Skeletal muscle satellite cell (primary cell): ENCODE measurements at regions not wholly inside any gene's neighbourhood (a gene's known extent, or its start where the extent isn't known, plus 50 kb on each side); places are given as distances from the start of the nearest gene placed in this dataset.

Experiments
- H3K27me3 ChIP-seq: 2 replicates; pipeline ENCODE4 v1.7.0; 2013; ENCODE audit warnings: low read length; ENCODE audit not compliant: control insufficient read depth, insufficient read depth
- H3K36me3 ChIP-seq: 2 replicates; pipeline ENCODE4 v1.7.0; 2013; ENCODE audit warnings: mild to moderate bottlenecking, control low read depth, low read length; ENCODE audit not compliant: insufficient read depth
- H3K4me1 ChIP-seq: 2 replicates; pipeline ENCODE4 v1.7.0; 2013; ENCODE audit warnings: low read length; ENCODE audit not compliant: control insufficient read depth, insufficient read depth
- H3K4me2 ChIP-seq: 2 replicates; pipeline ENCODE4 v1.7.0; 2013; ENCODE audit warnings: mild to moderate bottlenecking, low read length
- H3K4me3 ChIP-seq: 2 replicates; pipeline ENCODE4 v1.7.0; 2013; ENCODE audit warnings: low read length
- H3K9ac ChIP-seq: 2 replicates; pipeline ENCODE4 v1.7.0; 2013; ENCODE audit warnings: mild to moderate bottlenecking, low read depth, low read length, moderate library complexity
- H3K9me3 ChIP-seq: replicated peaks from 2 replicates; pipeline ENCODE4 v1.7.0; 2013; ENCODE audit warnings: mild to moderate bottlenecking, control low read depth, low read length

DNA sequence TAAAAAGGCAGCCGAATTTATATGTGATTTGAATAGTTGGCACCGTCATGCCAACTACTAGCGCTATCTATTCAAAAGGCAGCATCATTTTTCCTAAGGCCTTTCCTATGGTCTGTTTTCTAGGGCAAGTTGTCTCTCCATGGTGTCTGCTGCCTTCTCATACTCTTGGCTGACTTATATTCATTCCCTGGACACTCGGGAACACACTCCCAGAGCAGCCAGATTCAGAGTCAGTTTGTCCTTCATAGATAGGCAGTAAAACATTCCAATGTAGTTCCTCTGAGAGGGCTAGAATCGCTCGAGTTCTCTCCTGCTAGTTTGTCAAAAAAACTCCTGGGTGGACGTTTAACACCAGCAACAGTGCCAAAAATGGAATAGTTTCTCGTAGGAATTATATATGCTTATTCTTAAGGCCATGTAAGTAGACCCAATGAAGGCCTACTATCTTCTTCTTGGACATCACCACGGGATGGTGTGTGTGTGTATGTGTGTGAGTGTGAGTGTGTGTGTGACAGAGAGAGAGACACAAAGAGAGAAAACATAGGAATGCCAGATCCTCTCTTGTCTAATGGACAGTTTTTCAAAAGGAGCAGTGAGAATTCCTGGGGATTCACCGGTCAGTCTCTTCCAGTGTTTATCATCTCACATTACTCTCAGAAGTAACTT lies 129.3 kb upstream of the CTAGE1 start:
- no peak overlapping the region for H3K9ac ChIP-seq
- H3K4me3 ChIP-seq, result no peak overlapping the region
- no peaks in the 10 kb centered on the region for H3K36me3 ChIP-seq
- H3K9me3 ChIP-seq, result no peaks in the 10 kb centered on the region
- no peak overlapping the region for H3K4me2 ChIP-seq
- H3K27me3 ChIP-seq, result no peaks in the 10 kb centered on the region
- no peaks in the 10 kb centered on the region for H3K4me1 ChIP-seq

DNA sequence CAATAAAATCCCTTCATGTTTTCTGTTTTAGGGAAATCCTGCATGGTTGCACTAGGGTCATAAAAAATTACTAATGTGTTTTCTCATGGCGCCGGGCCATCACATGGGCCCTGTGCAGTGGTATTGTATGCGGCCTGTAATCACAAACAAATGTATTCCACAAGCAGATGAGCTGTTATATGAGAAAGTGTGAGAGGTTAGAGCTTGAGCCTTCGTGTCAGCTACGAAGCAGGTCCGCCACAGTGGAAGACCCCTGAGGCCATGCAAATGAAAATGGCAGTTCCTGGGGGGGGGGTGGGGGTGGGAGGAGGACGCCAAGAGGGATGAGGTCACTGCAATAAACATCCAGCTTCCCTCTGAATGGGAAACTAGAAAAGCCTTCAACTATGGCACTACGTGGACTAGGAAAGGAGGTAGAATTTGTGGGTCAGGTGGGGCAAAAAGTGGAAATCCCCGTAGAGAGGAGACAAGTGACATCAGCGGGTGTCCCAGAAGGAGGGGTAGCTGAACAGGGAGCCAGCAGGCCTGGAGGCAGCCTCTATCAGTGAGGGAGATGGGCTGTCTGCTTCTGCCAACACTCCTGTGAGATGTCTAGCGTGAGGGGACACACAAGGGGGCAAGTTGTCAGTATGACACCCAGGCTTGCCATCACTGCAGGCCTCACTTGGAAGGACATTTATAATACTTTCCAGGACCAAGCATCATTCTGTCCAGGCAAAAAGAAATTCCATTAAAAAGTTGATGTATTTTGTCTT lies 130.3 kb upstream of the CTAGE1 start:
- Histone ChIP-seq H3K9me3 (no peaks in the 10 kb centered on the region), H3K4me3 (no peak overlapping the region), H3K9ac (no peak overlapping the region), H3K4me1 (no peaks in the 10 kb centered on the region), H3K27me3 (no peaks in the 10 kb centered on the region), H3K36me3 (no peaks in the 10 kb centered on the region), H3K4me2 (no peak overlapping the region)

DNA sequence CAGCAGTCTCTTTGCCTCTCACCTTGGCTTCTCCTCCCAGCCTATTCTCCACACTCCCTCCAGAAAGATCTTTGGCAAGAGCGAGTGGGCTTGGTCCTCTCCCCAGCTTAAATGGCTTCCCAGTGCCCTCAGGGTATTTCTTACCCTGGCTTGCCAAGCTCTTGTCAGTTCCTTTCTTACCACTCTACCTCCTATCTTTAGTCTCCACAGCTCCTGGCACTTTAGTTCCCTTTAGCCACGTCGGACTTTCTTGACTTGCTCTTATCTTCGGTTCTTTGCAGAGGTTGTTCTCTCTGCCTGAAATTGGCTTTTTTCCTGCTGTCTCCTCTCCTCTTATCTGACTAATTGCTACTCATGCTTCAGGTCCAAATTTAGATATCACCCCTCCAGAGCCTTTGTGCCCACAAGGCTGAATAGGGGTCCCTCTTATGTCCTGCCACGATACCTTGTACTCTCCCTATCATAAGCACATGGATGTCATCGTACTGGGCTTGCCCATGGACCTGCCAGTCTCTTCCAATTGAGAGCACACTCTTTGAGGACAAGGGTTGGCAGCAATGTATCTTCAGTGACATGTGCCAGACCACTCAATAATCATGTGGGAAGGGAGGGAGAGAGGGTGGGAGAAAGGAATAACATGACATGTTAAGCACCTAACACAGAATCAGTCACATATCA lies 131.7 kb upstream of the CTAGE1 start:
- Histone ChIP-seq H3K36me3 (no peaks in the 10 kb centered on the region), H3K27me3 (no peaks in the 10 kb centered on the region), H3K4me2 (no peak overlapping the region), H3K4me3 (no peak overlapping the region), H3K4me1 (no peaks in the 10 kb centered on the region), H3K9ac (no peak overlapping the region), H3K9me3 (no peaks in the 10 kb centered on the region)

DNA sequence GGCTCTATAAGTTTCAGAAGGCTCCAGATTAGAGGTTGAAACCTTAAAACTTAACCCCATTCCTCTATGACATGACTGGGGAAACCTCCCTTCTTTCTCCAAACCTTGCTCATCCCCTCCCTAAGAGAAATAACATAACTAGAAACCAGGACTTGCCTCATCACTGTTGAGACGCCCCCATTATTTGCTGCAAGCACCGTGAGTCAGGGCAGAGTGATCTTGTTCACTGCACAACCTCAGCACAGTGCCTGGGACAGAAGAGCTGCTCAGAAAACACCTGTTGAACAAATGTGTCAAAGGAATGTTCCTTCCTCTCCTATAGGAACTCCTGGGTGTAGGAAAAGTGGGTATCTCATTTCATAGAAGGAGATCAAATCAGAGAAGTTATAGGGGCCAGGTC lies 132.7 kb upstream of the CTAGE1 start:
- H3K4me1 ChIP-seq, result no peaks in the 10 kb centered on the region
- no peaks in the 10 kb centered on the region for H3K9me3 ChIP-seq
- H3K9ac ChIP-seq, result no peak overlapping the region
- H3K27me3 ChIP-seq, result no peaks in the 10 kb centered on the region
- no peak overlapping the region for H3K4me2 ChIP-seq
- H3K4me3 ChIP-seq, result no peak overlapping the region
- H3K36me3 ChIP-seq, result no peaks in the 10 kb centered on the region

DNA sequence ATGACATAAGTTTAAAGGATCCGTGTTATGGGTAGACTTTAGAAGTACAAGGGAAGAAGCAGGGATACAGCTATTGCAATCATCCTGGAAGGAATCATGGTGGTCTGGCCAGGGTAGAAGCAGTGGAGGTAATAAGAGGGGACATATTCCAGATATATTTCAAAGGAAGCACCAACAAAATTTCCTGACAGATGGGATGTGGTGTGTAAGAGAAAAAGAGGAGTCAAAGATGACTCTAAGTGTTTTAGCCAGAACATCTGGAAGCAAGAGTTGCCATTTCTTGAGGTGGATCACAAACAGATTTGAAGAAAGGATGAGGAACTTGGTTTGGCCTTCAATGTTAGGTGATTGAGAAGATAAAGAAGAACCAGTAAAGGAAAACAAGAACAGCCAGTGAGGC lies 133.1 kb upstream of the CTAGE1 start:
- Histone ChIP-seq H3K4me1 (no peaks in the 10 kb centered on the region), H3K4me3 (no peak overlapping the region), H3K9me3 (no peaks in the 10 kb centered on the region), H3K4me2 (no peak overlapping the region), H3K36me3 (no peaks in the 10 kb centered on the region), H3K9ac (no peak overlapping the region), H3K27me3 (no peaks in the 10 kb centered on the region)

DNA sequence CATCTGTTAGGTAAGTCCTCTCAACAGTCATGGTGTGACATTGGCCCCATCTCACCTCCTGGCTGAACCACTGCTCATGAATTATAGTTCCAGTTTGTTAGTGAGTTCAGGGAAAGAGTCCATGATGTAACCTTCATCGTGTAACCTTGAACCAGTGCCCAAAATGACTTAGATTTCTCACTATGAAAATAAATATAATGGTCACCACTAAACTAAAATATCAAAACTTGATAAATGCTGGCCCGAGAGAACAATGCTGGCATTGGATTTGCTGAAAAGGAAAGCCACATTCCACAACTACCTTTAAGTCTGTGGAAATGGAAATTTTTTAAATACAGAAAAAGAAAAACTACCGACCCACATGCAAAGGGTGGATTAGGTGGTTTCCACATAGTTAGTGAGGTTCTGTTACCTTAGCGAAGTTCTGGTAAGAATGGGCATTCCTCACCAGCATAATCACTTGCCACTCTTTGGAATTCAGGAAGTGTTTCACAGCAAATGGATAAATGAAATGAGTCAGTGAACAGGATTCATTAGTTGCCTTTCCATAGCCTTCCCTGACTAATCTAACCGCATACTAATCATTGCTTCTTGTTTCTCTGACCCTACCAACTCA lies 133.9 kb upstream of the CTAGE1 start:
- Histone ChIP-seq H3K36me3 (no peaks in the 10 kb centered on the region), H3K4me1 (no peaks in the 10 kb centered on the region), H3K9me3 (no peaks in the 10 kb centered on the region), H3K9ac (no peak overlapping the region), H3K4me3 (no peak overlapping the region), H3K4me2 (no peak overlapping the region), H3K27me3 (no peaks in the 10 kb centered on the region)

DNA sequence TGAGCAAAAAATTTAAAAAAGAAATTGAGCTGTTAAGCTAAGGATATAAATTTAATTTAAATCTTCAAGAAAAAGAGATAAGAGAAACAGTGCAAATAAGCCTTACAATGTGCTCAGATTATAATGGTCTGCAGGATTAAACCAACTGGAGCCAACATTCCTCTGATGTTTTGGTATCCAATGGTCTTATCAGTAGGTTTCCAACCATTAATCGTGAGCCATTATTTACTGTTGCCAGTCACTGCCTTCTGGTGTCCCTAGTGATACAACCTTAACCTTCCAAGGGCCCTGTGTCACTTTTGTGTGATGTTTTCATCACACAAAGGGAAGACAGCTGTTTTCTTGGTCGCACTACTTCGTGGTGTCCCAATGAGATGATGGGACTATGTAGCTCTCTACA lies 134.5 kb upstream of the CTAGE1 start:
- Histone ChIP-seq H3K36me3 (no peaks in the 10 kb centered on the region), H3K4me3 (no peak overlapping the region), H3K9me3 (no peaks in the 10 kb centered on the region), H3K4me2 (no peak overlapping the region), H3K4me1 (no peaks in the 10 kb centered on the region), H3K9ac (no peak overlapping the region), H3K27me3 (no peaks in the 10 kb centered on the region)

DNA sequence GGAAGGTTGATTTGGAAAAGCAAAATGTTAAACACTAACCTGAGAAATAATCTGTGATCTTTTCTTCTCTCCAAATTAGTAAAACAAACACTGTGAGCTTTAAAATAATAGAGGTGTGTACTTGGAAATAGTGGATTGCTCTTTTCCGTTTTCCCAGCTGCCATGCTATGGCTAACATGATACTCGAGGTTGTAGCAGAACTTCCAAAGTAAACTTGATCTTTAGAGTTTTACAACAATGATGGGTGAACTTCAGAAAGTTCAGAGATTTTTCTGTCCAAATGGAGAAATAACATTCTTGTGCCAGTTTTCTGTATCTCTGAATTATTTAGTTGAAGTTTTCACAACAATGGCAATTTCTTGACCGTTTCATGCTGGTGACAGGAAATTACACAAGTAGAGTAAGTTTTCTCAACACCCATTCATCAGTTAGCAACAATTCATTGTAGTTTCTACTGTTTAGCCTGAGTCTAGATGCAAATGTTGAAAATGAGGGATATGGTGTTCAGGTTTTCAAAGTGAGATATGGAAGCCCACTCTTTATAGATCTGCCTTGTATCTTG lies 135.3 kb upstream of the CTAGE1 start:
- H3K36me3 ChIP-seq, result no peaks in the 10 kb centered on the region
- H3K9ac ChIP-seq, result no peak overlapping the region
- H3K9me3 ChIP-seq, result no peaks in the 10 kb centered on the region
- no peak overlapping the region for H3K4me2 ChIP-seq
- H3K4me3 ChIP-seq, result no peak overlapping the region
- H3K27me3 ChIP-seq, result no peaks in the 10 kb centered on the region
- no peaks in the 10 kb centered on the region for H3K4me1 ChIP-seq

DNA sequence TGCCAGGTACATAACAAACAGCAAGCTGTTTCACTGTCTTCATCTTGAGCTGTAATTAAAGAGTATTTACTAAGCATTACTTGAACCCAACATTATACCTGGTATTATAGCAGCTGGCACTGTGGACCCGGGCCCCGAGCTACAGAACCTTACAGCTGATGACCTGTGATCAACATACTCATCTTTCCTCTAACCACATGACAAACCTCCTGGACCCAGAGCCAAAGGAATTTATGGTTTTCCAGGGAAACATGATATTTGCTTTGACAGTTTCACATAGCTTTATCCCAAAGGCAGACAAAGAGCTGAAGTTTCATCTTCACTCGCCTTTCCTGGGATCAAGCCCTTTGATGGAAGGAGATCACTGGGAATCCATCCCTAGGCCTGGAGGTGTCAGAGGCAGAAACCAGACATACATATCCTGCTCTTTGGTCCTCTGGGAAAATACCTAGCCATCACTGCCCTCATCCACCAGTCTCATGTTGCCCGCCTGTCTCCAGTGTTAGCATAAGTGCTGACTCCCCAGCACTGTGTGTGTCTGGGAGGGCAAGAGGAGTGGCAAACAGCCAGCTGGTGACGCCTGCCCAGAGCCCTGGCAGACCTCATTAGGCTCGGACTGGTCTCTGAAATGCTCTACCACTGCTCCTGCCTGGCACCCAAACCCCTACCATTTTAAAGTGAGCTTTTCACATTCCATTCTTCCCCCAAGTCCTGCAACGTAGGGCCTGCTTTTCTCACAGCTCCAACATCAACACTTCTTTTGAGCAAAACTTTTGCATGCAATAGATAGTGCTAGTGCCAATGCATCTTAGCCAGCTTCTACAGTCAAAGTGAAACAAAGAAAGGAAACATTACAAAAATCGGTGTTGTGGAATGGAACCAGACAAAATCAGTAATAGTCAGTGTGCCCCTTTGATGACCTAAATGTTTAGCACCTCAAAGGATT lies 138.8 kb upstream of the CTAGE1 start:
- Histone ChIP-seq H3K4me3 (no peak overlapping the region), H3K4me1 (peaks cover 6% of the 10 kb centered on the region), H3K9me3 (no peaks in the 10 kb centered on the region), H3K9ac (no peak overlapping the region), H3K27me3 (peaks cover 11% of the 10 kb centered on the region), H3K4me2 (no peak overlapping the region), H3K36me3 (no peaks in the 10 kb centered on the region)

DNA sequence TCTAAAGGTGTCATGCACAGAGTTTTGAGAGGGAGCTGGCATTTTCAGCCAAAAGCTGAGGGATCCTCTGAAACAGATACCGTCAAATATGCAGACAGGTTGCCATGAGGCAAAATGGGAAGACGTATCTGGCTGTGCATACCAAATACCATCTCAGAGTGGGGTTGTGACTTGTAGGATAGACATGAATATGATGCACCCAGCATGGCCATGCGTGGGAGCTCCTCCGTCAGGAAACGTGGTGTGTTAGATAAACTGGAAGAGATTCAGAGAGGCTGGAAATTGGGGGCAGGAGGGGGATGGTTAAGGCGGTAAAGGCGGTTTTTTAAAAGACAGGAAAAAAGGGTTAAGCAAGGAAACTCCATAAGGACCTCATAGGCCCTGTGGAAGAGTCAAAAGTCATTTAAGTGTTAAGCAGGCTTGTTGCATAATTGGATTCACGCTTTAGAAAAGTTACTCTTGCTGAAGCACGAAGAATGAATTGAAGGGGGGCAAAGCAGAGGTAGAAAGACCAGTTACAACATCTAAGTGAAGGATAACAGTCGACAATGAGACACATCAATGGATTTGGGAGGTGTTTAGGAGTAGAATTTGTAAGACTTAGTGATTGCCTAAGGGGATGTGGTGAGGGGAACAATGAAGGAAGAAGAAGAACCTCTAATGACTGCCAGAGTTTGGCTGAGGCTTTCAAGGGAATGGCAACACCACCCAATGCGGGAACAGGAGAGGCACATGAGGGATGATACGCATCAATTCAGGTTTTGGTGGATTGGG lies 139.6 kb upstream of the CTAGE1 start:
- H3K4me2 ChIP-seq, result no peak overlapping the region
- H3K4me3 ChIP-seq, result no peak overlapping the region
- H3K36me3 ChIP-seq, result no peaks in the 10 kb centered on the region
- H3K27me3 ChIP-seq, result peaks cover 13% of the 10 kb centered on the region
- H3K9me3 ChIP-seq, result no peaks in the 10 kb centered on the region
- H3K4me1 ChIP-seq, result peaks cover 6% of the 10 kb centered on the region
- H3K9ac ChIP-seq, result no peak overlapping the region
